H1 (cell line): ENCODE measurements at regions not wholly inside any gene's neighbourhood (a gene's known extent, or its start where the extent isn't known, plus 50 kb on each side); places are given as distances from the start of the nearest gene placed in this dataset.

Source experiments
- CTCF ChIA-PET: fragments of 300-600 bp; sonication (Branson Sonifier 250); formaldehyde crosslinking; loops from one replicate; lab custom pipeline; 2021; ENCODE audit not compliant: partially characterized antibody; lab: Charles Lee
- POLR2A ChIA-PET: fragments of 300-600 bp; sonication (Branson Sonifier 250); formaldehyde crosslinking; loops from one replicate; lab custom pipeline; 2021; ENCODE audit warnings: inconsistent platforms; ENCODE audit not compliant: partially characterized antibody; lab: Charles Lee
- DNase-seq, 2 experiments: peaks; one replicate each; pipeline versions ENCODE4 v3.0.0 to v3.0.0-alpha.2; 2010 to 2022; ENCODE audit warnings: low spot score in 2 of 2, low read depth in 1 of 2, mixed read lengths in 1 of 2
- FAIRE-seq: peaks from 2 replicates; lab custom pipeline; 2011; peaks lifted over from hg19 to GRCh38; lab: Jason Lieb, UNC
- H2AFZ ChIP-seq: 2 replicates; pipeline ENCODE4 v1.8.1; 2012; ENCODE audit warnings: low read length, inconsistent platforms
- H2AK5ac ChIP-seq: 2 replicates; pipeline ENCODE4 v1.6.1; 2013; ENCODE audit warnings: low read depth, low read length
- H2BK120ac ChIP-seq: replicated peaks from 2 replicates; pipeline ENCODE3; 2013; ENCODE audit warnings: low read depth, low read length, inconsistent platforms
- H2BK12ac ChIP-seq: 2 replicates; pipeline ENCODE4 v1.6.1; 2013; ENCODE audit warnings: low read depth, low read length
- H2BK15ac ChIP-seq: 2 replicates; pipeline ENCODE4 v1.6.1; 2013; ENCODE audit warnings: low read length
- H2BK20ac ChIP-seq: 2 replicates; pipeline ENCODE4 v1.6.1; 2013; ENCODE audit warnings: low read length
- H2BK5ac ChIP-seq: 2 replicates; pipeline ENCODE4 v1.6.1; 2013; ENCODE audit warnings: low read depth, low read length
- H3K14ac ChIP-seq: 2 replicates; pipeline ENCODE4 v1.6.1; 2013; ENCODE audit warnings: inconsistent platforms; ENCODE audit not compliant: insufficient read length
- H3K18ac ChIP-seq: 2 replicates; pipeline ENCODE4 v1.6.1; 2013; ENCODE audit warnings: low read length; ENCODE audit errors: extremely low read depth
- H3K23ac ChIP-seq: 2 replicates; pipeline ENCODE4 v1.6.1; 2013; ENCODE audit warnings: inconsistent platforms; ENCODE audit not compliant: insufficient read length
- H3K23me2 ChIP-seq: 2 replicates; pipeline ENCODE4 v1.6.1; 2013; ENCODE audit warnings: low read depth, low read length
- H3K27ac ChIP-seq: 2 replicates; pipeline ENCODE4 v1.6.1; 2011; ENCODE audit warnings: low read depth, low read length, inconsistent platforms
- H3K27me3 ChIP-seq, 4 experiments: replicated peaks in 1 of 4; 1 replicate in 1 of 4; 2 replicates in 3 of 4; pipeline versions ENCODE4 v1.6.1 to v1.8.1; 2011 to 2013; ENCODE audit warnings: low read length in 3 of 4, mild to moderate bottlenecking in 3 of 4, inconsistent platforms in 2 of 4, mixed read lengths in 2 of 4, moderate library complexity in 1 of 4; ENCODE audit not compliant: control insufficient read depth in 3 of 4, insufficient read depth in 3 of 4; ENCODE audit errors: extremely low read depth in 1 of 4
- H3K36me3 ChIP-seq, 4 experiments: 2 replicates each; pipeline versions ENCODE4 v1.6.1 to v1.8.1; 2011 to 2013; ENCODE audit warnings: mild to moderate bottlenecking in 4 of 4, low read length in 3 of 4, moderate library complexity in 2 of 4, control low read depth in 1 of 4, inconsistent platforms in 1 of 4; ENCODE audit not compliant: insufficient read depth in 4 of 4, control insufficient read depth in 2 of 4
- H3K4ac ChIP-seq: replicated peaks from 2 replicates; pipeline ENCODE3; 2013; ENCODE audit warnings: low read length, low read depth, mixed read lengths, inconsistent platforms; ENCODE audit not compliant: insufficient read length
- H3K4me1 ChIP-seq, 4 experiments: replicated peaks in 1 of 4; 1 replicate in 1 of 4; 2 replicates in 3 of 4; pipeline versions ENCODE4 v1.6.1 to v1.8.1; 2011 to 2013; ENCODE audit warnings: low read length in 3 of 4, inconsistent platforms in 2 of 4, mixed read lengths in 1 of 4; ENCODE audit not compliant: insufficient read depth in 4 of 4, control insufficient read depth in 3 of 4
- H3K4me2 ChIP-seq, 2 experiments: 2 replicates each; pipeline versions ENCODE4 v1.6.1 to v1.8.1; 2011 to 2013; ENCODE audit warnings: low read depth in 2 of 2, low read length in 2 of 2, control low read depth in 1 of 2, inconsistent platforms in 1 of 2, mild to moderate bottlenecking in 1 of 2; ENCODE audit not compliant: insufficient read depth in 1 of 2
- H3K4me3 ChIP-seq, 4 experiments: fragments of 200-600, 300-600 bp in 1 of 4; sonication (generic), shearing (Covaris generic), sonication (Bioruptor Twin) in 1 of 4; 2 replicates each; pipeline versions ENCODE4 v1.5.1 to v1.8.1; 2011 to 2016; ENCODE audit warnings: low read length in 4 of 4, low read depth in 3 of 4, control low read depth in 2 of 4, inconsistent platforms in 2 of 4, mild to moderate bottlenecking in 2 of 4, mixed read lengths in 1 of 4, moderate library complexity in 1 of 4; ENCODE audit not compliant: insufficient read depth in 2 of 4; ENCODE audit errors: extremely low read depth in 1 of 4
- H3K56ac ChIP-seq: replicated peaks from 2 replicates; pipeline ENCODE3; 2013; ENCODE audit warnings: low read depth, mild to moderate bottlenecking, mixed read lengths, low read length, inconsistent platforms; ENCODE audit not compliant: insufficient read length
- H3K79me1 ChIP-seq: 2 replicates; pipeline ENCODE4 v1.6.1; 2013; ENCODE audit warnings: low read depth, low read length, control low read depth
- H3K79me2 ChIP-seq, 2 experiments: 2 replicates each; pipeline versions ENCODE4 v1.6.1 to v1.8.1; 2012 to 2013; ENCODE audit warnings: low read length in 2 of 2, mild to moderate bottlenecking in 2 of 2, inconsistent platforms in 1 of 2; ENCODE audit not compliant: insufficient read depth in 2 of 2, control insufficient read depth in 1 of 2
- H3K9ac ChIP-seq, 4 experiments: replicated peaks in 1 of 4; 1 replicate in 1 of 4; 2 replicates in 3 of 4; pipeline versions ENCODE4 v1.6.1 to v1.8.1; 2011 to 2013; ENCODE audit warnings: low read depth in 3 of 4, low read length in 3 of 4, control low read depth in 2 of 4, mild to moderate bottlenecking in 2 of 4, moderate library complexity in 2 of 4, inconsistent platforms in 1 of 4; ENCODE audit errors: extremely low read depth in 1 of 4
- H3K9me3 ChIP-seq, 2 experiments: 2 replicates each; pipeline versions ENCODE4 v1.6.1 to v1.8.1; 2012 to 2013; ENCODE audit warnings: mild to moderate bottlenecking in 2 of 2, moderate library complexity in 2 of 2, control low read depth in 1 of 2, inconsistent platforms in 1 of 2, low read depth in 1 of 2, low read length in 1 of 2, mixed read lengths in 1 of 2; ENCODE audit not compliant: insufficient read depth in 2 of 2
- H4K20me1 ChIP-seq, 2 experiments: replicated peaks in 1 of 2; 2 replicates each; pipeline versions ENCODE3 to v1.8.1; 2011 to 2013; ENCODE audit warnings: inconsistent platforms in 2 of 2, low read length in 2 of 2, mild to moderate bottlenecking in 1 of 2; ENCODE audit not compliant: insufficient read depth in 2 of 2, control insufficient read depth in 1 of 2
- H4K5ac ChIP-seq: 2 replicates; pipeline ENCODE4 v1.6.1; 2013; ENCODE audit warnings: low read length, low read depth, mixed read lengths, inconsistent platforms; ENCODE audit not compliant: insufficient read length
- H4K8ac ChIP-seq: 2 replicates; pipeline ENCODE4 v1.8.0; 2013; ENCODE audit warnings: mild to moderate bottlenecking, moderate library complexity, low read length, inconsistent platforms; ENCODE audit not compliant: insufficient read depth; ENCODE audit errors: extremely low read depth
- H4K91ac ChIP-seq: replicated peaks from 2 replicates; pipeline ENCODE3; 2013; ENCODE audit warnings: low read length, mixed read lengths, inconsistent platforms; ENCODE audit not compliant: insufficient read length
- BRCA1 ChIP-seq: IDR thresholded peaks from 2 replicates; pipeline ENCODE4 v1.6.1; 2012; ENCODE audit warnings: low read depth, low read length, improper control_type of control experiment
- EP300 ChIP-seq, 2 experiments: IDR thresholded peaks; 1 replicate in 1 of 2; 2 replicates in 1 of 2; pipeline ENCODE4 v1.6.1; 2011 to 2012; ENCODE audit warnings: low read depth in 2 of 2, low read length in 2 of 2, mild to moderate bottlenecking in 2 of 2, borderline replicate concordance in 1 of 2, inconsistent platforms in 1 of 2, moderate library complexity in 1 of 2
- POLR2A ChIP-seq, 2 experiments: IDR thresholded peaks; 1 replicate in 1 of 2; 2 replicates in 1 of 2; pipeline ENCODE4 v1.6.1; 2011; ENCODE audit warnings: low read depth in 2 of 2, low read length in 2 of 2, mild to moderate bottlenecking in 2 of 2; ENCODE audit errors: control extremely low read depth in 1 of 2
- RAD21 ChIP-seq, 2 experiments: IDR thresholded peaks in 1 of 2; conservative IDR thresholded peaks in 1 of 2; 2 replicates each; pipeline ENCODE4 v1.6.1; 2011; ENCODE audit warnings: low read depth in 2 of 2, low read length in 2 of 2, improper control_type of control experiment in 1 of 2, inconsistent platforms in 1 of 2, mild to moderate bottlenecking in 1 of 2, moderate library complexity in 1 of 2
- TF ChIP-seq, protein P1 (sequence below): IDR thresholded peaks from 2 replicates; pipeline ENCODE4 v1.6.1; 2012; ENCODE audit warnings: inconsistent platforms

DNA sequence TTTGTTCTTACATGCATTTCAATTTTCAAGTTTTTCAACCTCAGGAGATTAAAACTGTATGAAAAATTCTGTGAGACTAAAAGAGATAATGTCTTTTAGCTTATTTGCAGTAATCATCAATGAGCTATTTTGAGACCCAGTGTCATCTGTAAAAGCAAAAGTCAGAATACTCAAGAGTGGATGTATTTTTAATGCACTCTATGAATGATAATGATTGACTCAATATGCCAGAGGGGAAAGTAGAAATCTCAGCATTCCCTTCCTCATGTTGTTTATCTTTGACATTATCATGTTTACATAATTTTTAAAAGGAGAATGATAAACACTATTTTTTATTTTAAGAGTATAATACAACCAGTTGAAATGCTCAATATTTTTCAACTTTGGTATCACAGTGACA lies 162.1 kb downstream of the MMUT start:
- H3K79me1 ChIP-seq: no peaks in the 10 kb centered on the region
- TF ChIP-seq RAD21 (IDR thresholded peaks at IDR 0.05 in 1 of 2, conservative IDR thresholded peaks at IDR 0.05 in 1 of 2; ENCODE audit: low read depth in 2 of 2, low read length in 2 of 2) (no peak), EP300 (IDR thresholded peaks at IDR 0.05; ENCODE audit: borderline replicate concordance in 1 of 2, low read depth in 2 of 2, low read length in 2 of 2) (no peak), BRCA1 (no peak), POLR2A (IDR thresholded peaks at IDR 0.05; ENCODE audit: control extremely low read depth in 1 of 2, low read depth in 2 of 2, low read length in 2 of 2) (no peak)
- TF ChIP-seq, protein P1, sequence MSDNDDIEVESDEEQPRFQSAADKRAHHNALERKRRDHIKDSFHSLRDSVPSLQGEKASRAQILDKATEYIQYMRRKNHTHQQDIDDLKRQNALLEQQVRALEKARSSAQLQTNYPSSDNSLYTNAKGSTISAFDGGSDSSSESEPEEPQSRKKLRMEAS: no peak
- TF ChIP-seq, all 59 proteins: peak for 0
- Histone ChIP-seq H3K4me2 (no peak overlapping the region), H3K9me3 (no peaks in the 10 kb centered on the region), H2AK5ac (no peak overlapping the region), H3K36me3 (no peaks in the 10 kb centered on the region), H3K23ac (no peak overlapping the region), H4K5ac (no peak overlapping the region), H4K20me1 (no peaks in the 10 kb centered on the region), H3K27ac (no peak overlapping the region), H2BK5ac (no peak overlapping the region), H2BK120ac (no peak overlapping the region), H2BK12ac (no peak overlapping the region), H4K8ac (no peak overlapping the region), H3K56ac (no peak overlapping the region), H2BK20ac (no peak overlapping the region), H2BK15ac (no peak overlapping the region), H3K4me3 (no peak overlapping the region), H3K27me3 (no peaks in the 10 kb centered on the region), H3K14ac (no peak overlapping the region), H3K4me1 (no peaks in the 10 kb centered on the region), H3K9ac (no peak overlapping the region), H2AFZ (no peak overlapping the region), H3K23me2 (no peaks in the 10 kb centered on the region), H3K4ac (no peak overlapping the region), H4K91ac (no peak overlapping the region), H3K79me2 (no peaks in the 10 kb centered on the region), H3K18ac (no peak overlapping the region)
- DNase-seq: no peak
- ChIA-PET POLR2A (no interaction called here), CTCF (no interaction called here)
- no peak for FAIRE-seq
